Stimulated activated CD4-positive, alpha-beta T cell treated with anti-CD3 and anti-CD28 coated beads, TNF-alpha, amount 100 ng/mL, for 48 hours (primary cell): ENCODE measurements at regions not wholly inside any gene's neighbourhood (a gene's known extent, or its start where the extent isn't known, plus 50 kb on each side); places are given as distances from the start of the nearest gene placed in this dataset.

Experiments used
- DNase-seq, 3 donors: peaks; one replicate each; pipeline ENCODE4 v3.0.0-alpha.2; 2020; ENCODE audit warnings: low read depth in 3 of 3

GRCh38 chr2:241942416-241943208 is 73.1 kb downstream of the RTP5 start:
- no peak for DNase-seq

GRCh38 chr2:241943209-241943850 is 73.8 kb downstream of the RTP5 start:
- no peak for DNase-seq

- DNase-seq: no peak
Observed at GRCh38 chr2:241943961-241944575, 74.5 kb downstream of the RTP5 start.

DNA sequence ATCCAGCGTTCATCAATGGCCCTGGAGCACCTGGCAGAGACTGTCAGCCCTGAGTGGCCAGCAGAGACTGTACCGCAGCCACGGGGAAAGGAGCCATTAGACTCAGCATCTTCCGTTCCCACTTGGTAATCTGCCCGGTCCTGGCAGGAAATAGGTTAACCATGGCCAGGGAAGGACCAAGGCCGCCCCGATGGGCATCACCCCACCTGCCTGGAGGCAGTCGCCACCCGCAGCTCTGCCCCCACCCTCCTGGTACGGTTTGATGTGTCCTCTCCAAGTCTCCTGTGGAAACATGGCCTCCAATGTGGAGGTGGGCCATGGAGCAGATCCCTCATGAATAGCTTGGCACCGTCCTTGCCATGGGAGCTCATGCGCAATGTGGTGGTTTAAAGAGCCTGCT is 75.3 kb downstream of the RTP5 start:
- no peak for DNase-seq

GRCh38 chr2:241945311-241945710 is 75.8 kb downstream of the RTP5 start:
- no peak for DNase-seq

DNA sequence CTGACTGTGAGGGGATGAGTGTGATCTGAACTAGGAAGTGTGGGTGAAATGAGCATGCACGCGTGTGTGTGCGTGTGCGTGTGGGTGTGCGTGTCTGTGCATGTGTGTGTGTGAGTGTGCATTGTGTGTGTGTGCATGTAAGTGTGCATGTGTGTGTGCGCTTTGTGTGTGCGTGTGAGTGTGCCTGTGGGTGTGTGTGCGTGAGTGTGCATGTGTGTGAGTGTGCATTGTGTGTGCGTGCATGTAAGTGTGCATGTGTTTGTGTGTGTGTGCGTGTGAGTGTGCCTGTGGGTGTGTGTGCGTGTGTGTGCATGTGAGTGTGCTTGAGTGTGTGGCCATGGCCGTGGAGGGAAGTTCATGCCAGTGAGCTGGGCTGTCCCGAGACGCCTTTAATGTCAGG is 76.3 kb downstream of the RTP5 start:
- DNase-seq: no peak

- no peak for DNase-seq
Observed at GRCh38 chr2:241946306-241947003, 76.9 kb downstream of the RTP5 start.

- DNase-seq: no peak
Observed at GRCh38 chr2:241947004-241947350, 77.4 kb downstream of the RTP5 start.

DNA sequence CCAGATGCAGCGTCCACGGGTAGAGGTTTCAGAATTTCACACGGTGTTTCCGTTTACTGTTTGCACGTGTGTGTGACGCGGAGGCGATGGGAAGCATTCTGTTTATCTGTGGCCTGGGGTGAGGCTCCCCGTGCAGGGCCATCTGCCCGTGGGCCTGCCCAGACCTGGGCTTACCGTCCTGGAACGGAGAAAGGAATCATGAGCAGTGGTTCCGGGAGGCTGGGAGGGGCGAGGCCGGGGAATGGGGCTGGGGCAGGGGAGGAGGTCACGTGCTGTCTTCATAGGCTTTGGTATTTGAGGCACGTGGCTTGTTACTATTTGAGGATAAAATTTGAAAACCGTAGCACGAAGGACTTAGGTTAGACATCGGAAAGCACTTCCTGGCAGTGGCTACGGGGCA is 77.9 kb downstream of the RTP5 start:
- no peak for DNase-seq

DNA sequence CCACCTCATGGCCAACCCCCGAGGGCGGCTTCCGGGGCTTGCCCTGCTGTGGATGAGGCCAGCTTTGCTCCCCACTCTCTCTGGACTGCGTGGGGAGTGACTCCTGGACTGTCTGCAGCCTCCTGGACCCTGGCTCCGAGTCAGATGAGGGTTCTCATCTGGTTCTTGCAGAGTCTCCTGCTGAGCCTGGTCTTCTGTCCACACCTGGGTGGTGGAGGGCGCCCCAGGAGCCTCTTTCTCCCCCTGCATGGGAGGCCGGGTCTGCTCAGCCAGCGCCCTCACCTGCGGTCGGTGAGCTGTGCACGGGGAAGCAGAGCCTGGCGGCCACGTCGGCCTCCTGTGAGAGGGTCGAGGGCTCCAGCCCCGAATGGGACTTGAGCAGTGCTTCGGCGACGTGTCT is 78.3 kb downstream of the RTP5 start:
- DNase-seq: no peak

DNA sequence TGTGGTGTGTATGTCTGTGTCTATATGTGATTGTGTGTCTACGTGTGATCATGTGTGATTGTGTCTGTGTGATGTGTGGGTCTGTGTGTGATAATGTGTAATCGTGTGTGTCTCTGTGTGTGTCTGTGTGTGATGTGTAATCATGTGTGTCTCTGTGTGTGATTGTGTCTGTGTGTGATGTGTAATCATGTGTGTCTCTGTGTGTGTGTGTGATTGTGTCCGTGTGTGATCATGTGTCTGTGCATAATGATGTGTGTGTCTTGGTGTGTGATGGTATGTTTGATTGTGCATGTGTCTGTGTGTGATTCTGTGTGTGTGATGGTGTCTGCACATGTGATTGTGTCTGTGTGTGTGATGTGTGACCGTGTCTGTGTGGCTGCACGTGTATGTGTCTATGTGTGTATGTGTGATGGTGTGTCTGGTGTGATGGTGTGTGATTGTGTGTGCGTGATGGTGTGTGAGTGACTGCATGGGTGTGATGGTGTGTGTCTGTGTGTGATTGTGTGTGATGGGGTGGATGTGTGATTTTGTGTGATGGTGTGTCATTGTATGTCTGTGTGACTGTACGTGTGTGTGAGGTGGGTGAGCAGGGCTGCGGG is 78.9 kb downstream of the RTP5 start:
- no peak for DNase-seq

- no peak for DNase-seq
Observed at GRCh38 chr2:241948901-241949735, 79.6 kb downstream of the RTP5 start.

- DNase-seq: no peak
Observed at GRCh38 chr2:241949736-241950412, 80.3 kb downstream of the RTP5 start.

DNA sequence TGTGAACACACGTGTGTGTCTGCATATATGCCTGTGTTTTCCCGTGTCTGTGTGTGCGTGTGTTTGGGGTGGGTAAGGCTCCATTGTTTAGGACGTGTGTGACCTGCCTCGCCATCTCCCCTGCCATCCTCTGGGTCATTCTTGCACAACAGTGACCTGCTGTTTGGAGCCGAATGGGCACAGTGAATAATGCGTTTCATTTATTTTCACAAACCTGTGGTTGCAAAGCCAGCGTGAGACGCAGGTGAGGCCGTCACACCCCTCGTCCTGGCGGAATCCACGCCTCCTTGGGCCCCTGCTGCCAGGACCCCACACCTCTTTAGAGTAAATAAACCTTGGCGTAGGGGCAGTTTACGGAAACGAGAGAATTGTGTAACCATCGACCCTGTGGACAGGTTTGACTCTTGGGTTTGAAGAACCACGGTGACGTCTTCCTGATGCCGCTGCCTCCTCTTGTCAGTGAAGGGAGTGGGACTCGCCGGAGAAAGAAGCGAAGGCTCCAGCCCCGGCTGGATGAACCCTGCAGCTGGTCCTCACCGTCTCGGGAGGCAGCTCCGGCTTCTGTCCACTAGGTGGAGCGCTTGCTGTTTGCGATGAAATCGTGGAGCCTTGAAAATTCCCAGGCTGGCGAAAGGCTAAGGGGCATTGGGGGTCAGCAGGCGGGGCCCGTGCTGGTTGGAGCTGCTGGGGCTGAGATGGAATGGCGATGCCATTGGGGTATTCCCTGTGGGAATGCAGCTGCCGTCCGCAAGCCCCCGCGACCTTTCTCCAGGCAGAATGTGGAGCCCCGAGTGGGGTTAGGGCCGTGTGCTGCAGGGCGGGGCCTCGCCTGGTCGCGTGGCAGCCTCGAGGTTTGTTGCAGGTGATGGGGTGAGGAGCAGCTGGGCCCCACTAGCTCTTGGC is 81.1 kb downstream of the RTP5 start:
- peak; percentile 37 to 62 (median 47) for DNase-seq

DNA sequence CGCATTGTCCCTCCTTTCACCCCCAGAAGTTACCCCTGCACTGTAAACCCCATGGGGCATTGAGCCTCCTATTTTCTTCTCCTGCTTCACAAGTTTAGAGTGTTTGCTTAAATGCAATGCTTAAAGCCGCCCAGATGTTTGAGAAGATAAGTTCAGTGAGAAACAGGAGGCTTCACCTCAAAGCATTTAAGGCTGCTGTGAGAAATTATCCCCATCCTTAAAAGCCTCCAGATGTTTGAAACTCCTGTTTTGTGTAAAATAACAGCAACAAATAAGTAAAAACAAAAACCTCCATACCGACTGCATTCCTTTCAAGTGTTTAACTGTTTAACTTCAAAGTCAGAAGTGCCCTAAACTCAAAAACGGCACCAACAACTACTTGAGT is 81.8 kb downstream of the RTP5 start:
- DNase-seq: no peak

- DNase-seq: no peak
Observed at GRCh38 chr2:241951920-241952319, 82.4 kb downstream of the RTP5 start.

DNA sequence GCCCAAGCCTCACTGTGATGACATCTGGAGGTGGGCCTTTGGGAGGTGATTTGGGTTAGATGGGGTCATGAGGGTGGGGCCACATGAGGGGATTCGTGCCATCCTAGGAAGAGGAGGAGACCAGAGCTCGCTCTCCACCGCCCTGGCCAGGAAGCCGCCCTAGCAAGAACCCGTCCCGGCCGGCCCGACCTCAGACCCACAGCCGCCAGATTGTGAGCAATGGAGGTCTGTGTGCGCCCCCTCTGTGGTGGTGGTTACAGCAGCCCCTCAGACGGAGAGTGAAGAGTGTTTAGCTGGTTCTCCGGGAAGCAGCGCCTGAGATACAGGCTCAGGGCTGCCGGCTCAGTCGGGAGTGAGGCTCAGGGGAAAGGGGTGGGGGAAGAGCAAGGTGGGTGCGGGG is 83.3 kb downstream of the RTP5 start:
- no peak for DNase-seq

DNA sequence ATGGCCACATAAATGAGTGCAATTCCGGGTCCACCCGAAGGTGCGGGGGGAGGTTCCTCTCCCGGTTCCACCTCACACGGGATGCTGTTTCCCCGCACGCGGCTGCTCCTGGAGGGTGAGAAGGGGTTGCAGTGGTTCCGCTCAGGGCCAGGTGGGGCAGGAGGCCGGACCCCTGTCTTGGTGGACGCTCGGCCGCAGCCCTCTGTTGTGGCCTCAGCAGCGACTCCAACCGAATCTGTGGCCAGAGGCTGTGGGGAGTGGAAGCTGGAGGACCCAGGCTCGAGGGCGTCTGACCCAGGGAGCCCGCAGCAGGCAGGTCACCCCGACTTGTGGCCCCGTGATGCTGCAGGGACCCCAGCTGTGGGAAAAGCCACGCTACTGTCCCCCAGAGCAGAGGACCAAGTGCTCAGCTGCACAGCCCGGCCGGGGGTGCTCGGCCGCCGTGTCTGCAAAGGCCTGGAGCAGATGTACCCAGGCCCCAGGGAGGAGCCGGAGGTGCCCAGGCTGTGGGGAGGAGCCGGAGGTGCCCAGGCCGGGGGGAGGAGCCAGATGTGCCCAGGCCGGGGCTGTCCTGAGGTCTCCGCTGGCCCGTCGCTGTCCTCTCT is 83.9 kb downstream of the RTP5 start:
- DNase-seq: no peak

GRCh38 chr2:241956521-241957110 is 87.1 kb downstream of the RTP5 start:
- DNase-seq: no peak
